GM18505 (cell line): ENCODE measurements at regions not wholly inside any gene's neighbourhood (a gene's known extent, or its start where the extent isn't known, plus 50 kb on each side); places are given as distances from the start of the nearest gene placed in this dataset.
"Not testable (repeated sequence)": the region's sequence is repeated elsewhere in the genome, so short reads cannot be mapped to it uniquely, and the experiment has no call there.

ENCODE experiments used
- ATAC-seq: cut with Tn5 transposase; IDR thresholded peaks from one replicate; pipeline ENCODE4 v1.9.1; 2021; ENCODE audit not compliant: unreplicated experiment
- POLR2A ChIP-seq: IDR thresholded peaks from 4 replicates; pipeline ENCODE4 v1.6.1; 2011; ENCODE audit warnings: borderline replicate concordance; ENCODE audit not compliant: insufficient read depth, insufficient read length; ENCODE audit errors: extremely low read depth

DNA sequence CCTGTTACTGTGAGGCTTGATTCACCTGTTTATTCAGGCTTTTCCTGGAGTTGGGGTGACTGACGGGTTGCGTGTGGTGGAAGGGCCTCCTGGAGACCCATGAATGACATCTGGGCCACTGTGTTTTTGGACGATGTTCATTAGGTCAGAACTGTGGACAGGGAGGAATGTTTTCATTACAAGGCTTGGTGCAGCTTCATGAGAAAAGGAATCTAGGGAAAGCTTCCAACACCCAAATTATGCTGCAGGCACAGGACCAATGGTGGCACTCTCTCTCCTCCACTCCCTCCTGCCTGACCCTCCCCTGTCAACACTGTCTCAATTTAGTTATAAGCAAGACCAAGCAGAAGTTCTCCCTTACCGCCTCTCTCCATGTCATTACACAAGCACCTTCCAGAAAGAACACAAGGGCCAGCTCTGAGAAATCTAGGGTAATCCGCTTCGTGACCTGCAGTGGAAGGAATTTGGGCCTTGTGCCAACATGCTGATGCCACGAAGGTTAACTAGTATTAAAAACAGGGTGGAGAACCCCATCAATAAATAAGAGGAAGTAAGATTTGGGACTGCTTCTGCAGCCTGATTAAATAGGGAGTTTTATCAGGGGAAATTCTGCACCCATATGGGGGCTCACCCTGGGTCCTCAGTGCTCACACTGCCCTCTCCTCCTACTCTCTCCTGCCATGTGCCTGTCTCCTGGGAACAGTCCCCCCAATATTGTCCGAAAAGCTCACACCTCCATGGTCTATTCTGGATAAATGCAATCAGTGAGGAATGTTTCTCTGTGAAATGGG lies 200.3 kb downstream of the KTN1 start:
- ATAC-seq = no peak
- TF ChIP-seq POLR2A = no peak

DNA sequence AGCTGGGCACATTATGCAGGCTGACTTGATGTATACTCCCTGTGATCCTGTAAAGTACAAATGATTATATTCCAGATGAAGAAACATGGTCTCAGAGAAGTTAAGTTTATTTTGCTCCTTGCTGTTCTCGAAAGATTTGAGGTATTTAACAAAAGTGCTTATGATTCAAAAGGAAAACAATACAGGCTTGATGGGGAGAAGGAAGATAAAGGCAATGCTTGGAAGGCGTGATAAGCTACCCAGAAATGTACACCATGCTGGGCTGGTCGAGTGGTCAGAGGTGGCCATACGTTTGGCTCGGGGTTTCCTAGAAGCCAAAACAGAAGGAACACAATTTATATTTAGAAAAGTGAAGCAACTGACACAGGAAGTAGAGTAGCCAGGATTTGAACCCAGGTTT lies 201.0 kb downstream of the KTN1 start:
- TF ChIP-seq POLR2A = no peak
- no peak for ATAC-seq

DNA sequence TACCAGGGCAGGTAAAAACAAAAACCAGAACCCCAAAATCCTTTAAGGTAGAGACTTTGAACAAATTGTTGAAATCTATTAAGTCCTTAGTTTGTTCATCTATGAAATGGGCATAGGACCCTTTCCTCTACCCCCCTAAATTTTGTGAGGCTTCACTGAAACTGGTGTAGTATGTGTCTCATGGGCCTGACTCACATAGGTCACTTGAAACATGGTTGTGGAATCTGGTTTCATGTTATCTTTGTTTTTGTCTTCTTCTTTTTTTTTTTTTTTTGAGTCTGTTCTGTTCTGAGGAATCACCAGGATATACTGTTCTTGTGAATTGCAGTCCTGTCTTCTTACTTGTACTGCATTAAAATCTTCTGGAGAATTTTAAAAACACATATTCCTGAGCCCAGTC lies 202.2 kb downstream of the KTN1 start:
- ATAC-seq = no peak
- no peak for TF ChIP-seq POLR2A

DNA sequence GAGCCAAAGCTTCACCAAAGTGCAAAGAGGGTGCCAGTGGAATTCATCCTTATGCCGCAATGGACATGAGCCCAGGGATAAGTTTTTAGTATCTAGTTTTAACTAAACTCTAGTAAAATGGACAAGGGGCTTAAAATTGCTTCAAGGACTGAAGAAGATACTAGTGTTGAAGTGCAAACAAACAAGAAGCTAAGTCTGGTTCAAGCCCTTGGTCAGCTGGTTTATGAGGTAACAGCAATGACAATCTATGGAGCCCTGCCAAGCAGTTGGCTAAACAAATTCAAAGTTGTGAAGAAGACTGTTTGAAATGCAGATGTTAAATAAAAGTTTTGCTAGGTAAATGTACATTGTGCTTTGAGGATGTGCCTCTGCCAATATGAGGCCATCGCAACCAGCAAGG lies 209.4 kb downstream of the KTN1 start:
- no peak for ATAC-seq
- no peak for TF ChIP-seq POLR2A

DNA sequence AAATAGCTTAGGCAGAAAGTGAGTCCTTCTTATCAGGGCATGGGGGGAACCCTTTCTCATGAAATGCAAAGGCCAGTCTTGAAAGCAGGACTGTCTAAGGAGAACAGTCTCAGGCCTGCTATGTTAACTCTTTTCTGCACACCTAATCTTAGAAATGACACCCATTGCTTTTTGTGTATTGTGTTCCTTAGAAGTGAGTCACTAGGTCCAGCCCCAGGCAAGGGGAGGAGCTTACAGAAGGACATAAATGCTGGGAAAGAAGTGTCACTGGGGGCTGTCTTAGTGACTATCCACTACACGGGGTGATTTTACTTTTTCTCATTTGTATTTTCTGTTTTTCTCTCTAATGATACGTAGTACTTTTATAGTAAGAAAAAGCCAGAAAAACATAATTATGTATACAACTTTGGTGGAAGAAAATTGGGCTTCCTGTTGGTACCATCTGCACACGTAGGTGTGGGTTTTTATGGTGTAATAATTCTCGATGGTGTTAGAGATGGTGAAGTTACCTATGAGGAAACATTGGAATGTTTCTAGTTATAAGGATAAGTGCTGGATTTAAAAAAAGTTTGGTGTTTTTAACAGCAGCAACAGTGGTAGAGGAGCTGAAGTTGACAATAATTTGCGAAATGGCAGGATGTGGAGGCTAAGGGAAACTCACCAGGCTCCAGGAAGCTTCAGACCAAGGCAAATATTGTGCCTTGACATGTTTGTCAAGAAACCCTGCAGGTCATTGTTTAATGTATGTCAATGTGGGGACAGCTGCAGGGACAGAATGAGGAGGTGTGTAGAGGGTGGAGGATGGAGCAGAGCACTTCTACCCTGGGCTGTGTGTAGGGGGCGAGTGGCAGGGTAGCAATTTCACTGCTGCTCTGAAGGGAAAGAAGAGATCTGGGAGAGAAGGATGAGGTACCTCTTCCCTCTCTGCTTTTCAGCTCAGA lies 214.9 kb downstream of the KTN1 start:
- no peak for ATAC-seq
- TF ChIP-seq POLR2A = no peak

DNA sequence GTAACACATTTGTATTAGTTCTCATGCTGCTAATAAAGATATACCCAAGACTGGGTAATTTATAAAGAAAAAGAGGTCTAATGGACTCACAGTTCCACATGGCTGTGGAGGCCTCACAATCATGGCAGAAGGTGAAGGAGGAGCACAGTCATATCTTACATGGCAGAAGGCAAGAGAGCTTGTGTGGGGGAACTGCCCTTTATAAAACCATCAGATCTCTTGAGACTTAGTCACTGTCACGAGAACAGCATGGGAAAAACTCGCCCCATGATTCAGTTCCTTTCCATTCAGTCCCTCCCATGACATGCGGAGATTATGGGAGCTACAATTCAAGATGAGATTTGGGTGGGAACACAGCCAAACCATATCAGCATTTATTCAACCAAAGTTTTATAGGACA lies 216.5 kb downstream of the KTN1 start:
- not testable (repeated sequence) for ATAC-seq

DNA sequence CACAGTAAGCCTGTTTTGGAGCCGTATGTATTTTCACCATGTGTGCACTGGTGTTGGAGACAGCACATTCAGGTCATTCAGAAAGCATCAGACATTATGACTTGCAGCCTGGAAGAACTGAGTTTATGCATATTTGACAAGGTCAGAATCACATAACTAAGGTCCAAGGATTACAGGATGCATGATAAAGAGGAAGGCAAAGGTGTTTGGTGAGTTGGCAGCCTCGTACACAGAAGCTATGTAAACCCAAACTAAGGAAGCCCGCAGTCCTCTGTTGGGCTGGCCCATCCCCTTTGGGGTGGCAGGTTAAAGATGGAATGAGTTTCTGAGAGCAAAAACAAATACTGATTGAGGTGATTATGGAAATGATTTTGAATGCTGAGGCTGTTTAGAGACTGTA lies 218.4 kb downstream of the KTN1 start:
- no peak for TF ChIP-seq POLR2A
- no peak for ATAC-seq

DNA sequence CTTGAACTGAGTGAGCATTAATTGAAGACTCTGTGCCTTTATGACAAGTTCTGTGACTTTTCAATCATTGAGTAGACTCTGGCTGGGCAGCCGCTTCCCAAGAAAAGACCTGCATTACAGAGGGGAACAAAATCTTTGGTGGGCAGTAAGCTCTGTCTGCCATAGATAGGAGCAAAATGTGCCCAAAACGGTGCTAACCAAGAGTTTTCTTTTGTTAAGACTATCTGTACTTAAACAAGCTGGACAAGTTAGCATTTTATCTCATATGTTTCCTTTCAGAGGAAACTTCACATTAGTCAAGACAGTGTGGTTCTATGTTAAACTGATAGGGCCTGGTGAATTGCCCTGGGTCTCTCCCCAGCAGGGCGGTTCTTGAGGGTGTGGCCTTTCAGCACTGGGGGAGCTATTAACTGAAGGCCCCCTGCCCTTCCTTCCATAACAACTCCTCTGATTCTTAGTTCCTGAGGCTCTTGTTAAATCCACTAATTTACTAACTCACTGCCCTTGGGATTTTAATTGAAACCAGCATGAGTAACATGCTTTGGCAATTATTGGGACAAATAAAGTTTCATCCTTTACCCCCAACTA lies 219.6 kb downstream of the KTN1 start:
- ATAC-seq = no peak
- TF ChIP-seq POLR2A = no peak

DNA sequence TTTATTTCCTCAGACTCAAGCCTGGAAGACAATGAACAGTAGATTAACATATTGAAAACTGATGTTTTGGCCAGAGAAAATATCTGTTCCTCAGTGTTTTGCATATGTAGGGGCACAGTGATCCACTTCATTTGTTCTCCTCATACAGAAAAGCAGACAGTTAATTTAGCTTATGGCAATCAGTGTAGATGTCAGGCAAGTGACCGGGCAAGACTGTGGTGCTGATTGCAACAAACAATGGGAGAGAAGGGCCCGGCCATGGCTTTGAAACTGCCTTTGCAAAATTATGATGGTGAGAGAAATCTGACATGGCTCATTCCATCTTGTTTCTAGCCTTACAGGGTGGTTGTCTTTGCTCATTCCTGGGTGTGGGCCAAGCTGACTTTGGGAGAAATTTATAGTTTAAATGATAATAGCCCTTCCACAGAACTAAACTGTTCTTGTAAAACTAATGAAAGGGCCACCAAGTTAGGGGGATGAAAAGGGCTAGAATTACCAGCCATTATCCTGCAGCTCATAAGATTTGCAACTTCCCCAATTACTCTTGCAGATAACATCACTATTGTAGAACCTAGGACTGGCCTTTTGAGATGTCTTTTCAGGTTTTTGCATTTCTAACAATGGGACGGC lies 220.3 kb downstream of the KTN1 start:
- TF ChIP-seq POLR2A = no peak
- ATAC-seq = no peak

DNA sequence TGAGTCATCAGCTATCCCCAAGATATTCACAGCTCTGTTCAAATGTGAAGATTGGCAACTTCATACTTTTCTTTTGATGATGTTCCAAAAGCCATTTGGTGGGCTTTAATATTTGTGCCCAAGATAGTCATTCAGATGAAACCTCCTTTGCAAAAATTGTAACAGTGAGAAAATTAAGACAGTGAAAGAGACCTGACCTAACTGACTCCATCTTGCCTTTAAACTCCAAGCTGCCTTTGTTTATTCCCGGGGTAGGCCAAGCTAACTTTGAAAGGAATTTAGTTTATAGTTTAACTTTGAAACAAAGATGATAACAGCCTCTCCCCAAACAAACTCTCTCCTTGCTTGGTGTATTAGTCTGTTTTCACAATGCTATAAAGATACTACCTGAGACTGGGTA lies 221.1 kb downstream of the KTN1 start:
- no peak for ATAC-seq
- no peak for TF ChIP-seq POLR2A

DNA sequence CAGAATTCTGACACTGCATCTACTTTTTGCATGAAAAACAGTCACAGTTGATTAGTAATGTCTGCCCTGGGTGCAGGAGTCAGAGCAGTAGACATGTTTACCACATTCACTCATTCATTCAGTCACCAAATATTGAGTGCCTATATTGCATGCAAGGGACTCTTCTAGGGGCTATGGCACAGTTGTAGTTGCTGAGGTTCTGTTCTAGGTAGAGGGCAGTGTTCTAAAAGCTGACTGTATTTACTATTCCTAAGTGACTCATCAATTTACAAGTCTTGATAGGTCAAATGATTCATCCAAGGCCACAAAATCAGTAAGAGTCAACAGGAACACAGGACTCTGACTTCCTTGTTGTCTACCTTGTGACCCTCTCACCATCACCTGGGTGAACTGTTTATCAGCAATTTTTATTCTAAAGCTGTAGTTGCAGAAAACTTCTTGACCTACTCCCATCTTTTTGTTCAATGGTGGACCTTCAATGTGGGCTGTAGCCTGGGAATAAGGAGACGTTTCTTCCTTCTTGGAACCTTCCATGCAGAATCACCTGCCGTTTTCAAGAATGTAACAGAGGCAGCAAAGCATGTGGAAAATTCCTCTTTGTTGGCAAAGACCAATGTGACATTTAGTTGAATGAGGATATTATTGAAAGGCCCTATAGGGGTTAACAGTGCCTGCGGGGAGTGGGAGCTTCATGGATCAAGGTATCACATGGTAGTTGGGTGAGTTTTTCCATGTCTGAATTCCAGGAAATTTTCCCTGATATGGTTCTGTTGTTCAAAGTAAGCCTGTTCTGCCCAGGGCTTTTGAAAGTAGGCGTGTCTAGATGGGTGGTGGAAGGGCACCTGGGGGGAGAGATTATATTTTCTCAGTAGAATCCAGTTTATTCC lies 223.2 kb downstream of the KTN1 start:
- no peak for TF ChIP-seq POLR2A
- ATAC-seq = no peak

DNA sequence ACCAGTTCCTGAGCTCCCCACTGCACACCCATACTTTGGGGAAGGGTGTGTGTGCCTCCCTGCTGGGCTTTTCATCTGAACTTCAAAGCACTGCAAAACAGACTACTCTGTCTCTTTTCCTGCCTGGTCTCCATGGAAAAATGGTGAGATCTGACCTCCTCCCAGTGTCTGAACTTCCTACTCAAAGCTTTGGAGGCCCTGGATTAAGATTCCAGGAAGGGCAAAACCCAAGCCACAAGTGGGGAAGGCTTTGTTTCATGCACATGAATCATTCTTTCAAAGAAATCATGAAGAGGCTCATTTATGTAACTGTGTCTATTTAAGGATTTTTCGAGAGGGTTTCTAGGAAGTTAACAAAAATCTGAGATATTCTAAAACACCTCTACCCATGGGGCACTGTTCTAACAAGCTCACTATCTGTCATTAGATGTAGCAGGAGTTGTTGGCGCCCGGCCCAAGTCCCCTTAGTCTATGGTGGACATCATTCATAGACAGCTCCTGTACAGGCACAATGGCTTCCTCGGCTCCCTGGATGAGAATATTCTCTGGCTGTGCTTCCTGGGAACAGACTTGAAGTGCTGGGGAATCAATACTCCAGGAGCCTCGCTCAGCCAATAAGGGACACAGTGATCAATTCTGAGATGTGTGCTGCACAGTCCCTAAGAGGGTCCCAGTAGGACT lies 224.0 kb downstream of the KTN1 start:
- ATAC-seq = no peak
- TF ChIP-seq POLR2A = no peak

DNA sequence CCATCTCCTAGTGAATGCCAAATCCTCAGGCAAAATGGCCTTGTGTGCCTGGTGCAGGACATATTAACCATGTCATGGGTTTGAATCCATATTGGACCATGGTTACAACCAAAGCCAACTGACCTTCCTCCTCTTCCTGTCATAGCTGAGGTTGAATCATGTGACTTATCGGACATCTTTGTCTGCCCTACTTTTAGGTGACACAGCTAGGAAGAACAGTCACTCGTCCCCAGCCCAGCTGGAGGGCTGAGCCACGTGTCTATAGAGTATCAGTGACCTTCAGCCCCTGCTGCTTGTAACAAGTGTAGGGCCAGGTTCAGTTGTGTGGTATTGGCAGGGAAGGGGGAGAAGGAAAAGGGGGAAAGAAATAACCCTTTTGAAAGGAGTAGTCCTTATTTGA lies 225.2 kb downstream of the KTN1 start:
- ATAC-seq = no peak
- no peak for TF ChIP-seq POLR2A
